Upper lobe of left lung (tissue), 6 donors: ENCODE measurements at regions not wholly inside any gene's neighbourhood (a gene's known extent, or its start where the extent isn't known, plus 50 kb on each side); places are given as distances from the start of the nearest gene placed in this dataset.

ENCODE experiments used
- ATAC-seq, 2 donors: fragments of 200-7000 bp; cut with Tn5 transposase; one replicate each; pipeline ENCODE4 v1.9.1; 2022; ENCODE audit warnings: mild to moderate bottlenecking in 2 of 2, moderate library complexity in 2 of 2; ENCODE audit not compliant: low FRiP score in 2 of 2
- DNase-seq, 2 donors: peaks; one replicate each; pipeline ENCODE4 v3.0.0-alpha.2; 2019 to 2020
- H3K27ac ChIP-seq, 4 donors: fragments of 200-600 bp; sonication (generic); one replicate each; pipeline ENCODE4 v1.5.1; 2016 to 2019
- H3K27me3 ChIP-seq, 4 donors: fragments of 200-600 bp; sonication (generic); one replicate each; pipeline ENCODE4 v1.5.1; 2017 to 2019
- H3K36me3 ChIP-seq, 4 donors: fragments of 200-600 bp; sonication (generic); one replicate each; pipeline ENCODE4 v1.5.1; 2016 to 2019
- H3K4me1 ChIP-seq, 4 donors: fragments of 200-600 bp; sonication (generic); one replicate each; pipeline ENCODE4 v1.5.1; 2018 to 2019
- H3K4me3 ChIP-seq, 4 donors: fragments of 200-600 bp; sonication (generic); one replicate each; pipeline ENCODE4 v1.5.1; 2017 to 2019; ENCODE audit warnings: mild to moderate bottlenecking in 2 of 4, moderate library complexity in 1 of 4
- H3K9me3 ChIP-seq, 4 donors: fragments of 200-600 bp; sonication (generic); one replicate each; pipeline ENCODE4 v1.5.1; 2018 to 2019
- CTCF ChIP-seq, 6 experiments: fragments of 450-650 bp in 4 of 6; fragments of 200-600 bp in 2 of 6; sonication (generic) in 2 of 6; IDR thresholded peaks; one replicate each; pipeline ENCODE4 v1.5.1; 2016 to 2019; ENCODE audit warnings: antibody characterized with exemption in 6 of 6
- EP300 ChIP-seq, 4 donors: sonication (generic); formaldehyde crosslinking; IDR thresholded peaks; one replicate each; pipeline ENCODE4 v1.5.1; 2017; ENCODE audit warnings: antibody characterized with exemption in 4 of 4, control low read depth in 2 of 4
- POLR2A ChIP-seq, 4 donors: fragments of 450-650 bp; IDR thresholded peaks; one replicate each; pipeline ENCODE4 v1.5.1; 2016 to 2017; ENCODE audit warnings: antibody characterized with exemption in 4 of 4, mild to moderate bottlenecking in 2 of 4
- POLR2AphosphoS5 ChIP-seq, 2 donors: sonication (generic); formaldehyde crosslinking; IDR thresholded peaks; one replicate each; pipeline ENCODE4 v1.5.1; 2017; ENCODE audit warnings: antibody characterized with exemption in 2 of 2
- WGBS, 2 donors: methylation state at CpG; one replicate each; pipeline ENCODE4 v1.1.5; 2017 to 2018; 5-methylcytosine and 5-hydroxymethylcytosine counted together
- donor health status: DM: no; HTN: no; CAD: no; lungs with moderate emphysema.
- donor health status: DM: no; HTN: yes; CAD: no; lungs with severe emphysema.

GRCh38 chr15:77749236-77749997, 116.7 kb upstream of the LINGO1 start:
- H3K36me3 ChIP-seq = no peaks in the 10 kb centered on the region
- H3K4me1 ChIP-seq = peaks cover 0 to 5% (median 0%) of the 10 kb centered on the region in 4 donors
- no peak overlapping the region for H3K27ac ChIP-seq
- no peaks in the 10 kb centered on the region for H3K9me3 ChIP-seq
- no peak overlapping the region for H3K4me3 ChIP-seq
- 69 to 86% methylated on average over 5 to 6 of the region's 6 CpGs for WGBS, 2 donors
- ATAC-seq (no peak), DNase-seq (no peak)
- TF ChIP-seq EP300 (IDR thresholded peaks at IDR 0.05) (no peak), POLR2A (IDR thresholded peaks at IDR 0.05) (no peak), CTCF (IDR thresholded peaks at IDR 0.05) (no peak), POLR2AphosphoS5 (IDR thresholded peaks at IDR 0.05) (no peak)
- no peaks in the 10 kb centered on the region for H3K27me3 ChIP-seq

- TF ChIP-seq CTCF (IDR thresholded peaks at IDR 0.05) (no peak), POLR2A (IDR thresholded peaks at IDR 0.05) (no peak), EP300 (IDR thresholded peaks at IDR 0.05) (no peak), POLR2AphosphoS5 (IDR thresholded peaks at IDR 0.05) (no peak)
- ATAC-seq (no peak), DNase-seq (no peak)
- H3K27me3 ChIP-seq = no peaks in the 10 kb centered on the region
- no peaks in the 10 kb centered on the region for H3K9me3 ChIP-seq
- H3K36me3 ChIP-seq = no peaks in the 10 kb centered on the region
- WGBS, 2 donors = 82 to 83% methylated on average over 9 to 10 of the region's 10 CpGs
- no peak overlapping the region for H3K4me3 ChIP-seq
- H3K27ac ChIP-seq = no peak overlapping the region
- H3K4me1 ChIP-seq = peaks cover 0 to 5% (median 0%) of the 10 kb centered on the region in 4 donors
These were observed 115.7 kb upstream of the LINGO1 start for GRCh38 chr15:77748078-77749064.

- peak overlapping the region in 1 of 4 donors; percentile 6 for H3K4me3 ChIP-seq
- DNase-seq = no peak
- ATAC-seq = peak in 1 of 2 donors; percentile 15
- no peak overlapping the region for H3K27ac ChIP-seq
- no peaks in the 10 kb centered on the region for H3K36me3 ChIP-seq
- no peaks in the 10 kb centered on the region for H3K9me3 ChIP-seq
- WGBS, 2 donors = 43 to 44% methylated on average over 13 to 14 of the region's 14 CpGs
- TF ChIP-seq POLR2AphosphoS5 (IDR thresholded peaks at IDR 0.05) = no peak
- no peak for TF ChIP-seq EP300 (IDR thresholded peaks at IDR 0.05)
- TF ChIP-seq POLR2A (IDR thresholded peaks at IDR 0.05) = no peak
- TF ChIP-seq CTCF (IDR thresholded peaks at IDR 0.05) = no peak
- H3K27me3 ChIP-seq = no peaks in the 10 kb centered on the region
- peaks cover 0 to 5% (median 0%) of the 10 kb centered on the region in 4 donors for H3K4me1 ChIP-seq
These were observed 114.7 kb upstream of the LINGO1 start for GRCh38 chr15:77747175-77748077.

GRCh38 chr15:77746254-77747174, 113.8 kb upstream of the LINGO1 start:
- H3K27me3 ChIP-seq = no peaks in the 10 kb centered on the region
- WGBS, 2 donors = 58 to 79% methylated on average over 5 to 6 of the region's 6 CpGs
- no peak overlapping the region for H3K4me3 ChIP-seq
- H3K4me1 ChIP-seq = peaks cover 0 to 5% (median 0%) of the 10 kb centered on the region in 4 donors
- H3K9me3 ChIP-seq = no peaks in the 10 kb centered on the region
- no peak for DNase-seq
- no peaks in the 10 kb centered on the region for H3K36me3 ChIP-seq
- H3K27ac ChIP-seq = no peak overlapping the region
- TF ChIP-seq POLR2A (IDR thresholded peaks at IDR 0.05) = no peak
- no peak for TF ChIP-seq EP300 (IDR thresholded peaks at IDR 0.05)
- no peak for TF ChIP-seq CTCF (IDR thresholded peaks at IDR 0.05)
- TF ChIP-seq POLR2AphosphoS5 (IDR thresholded peaks at IDR 0.05) = no peak
- no peak for ATAC-seq
